GM21390 (cell line): ENCODE measurements at regions not wholly inside any gene's neighbourhood (a gene's known extent, or its start where the extent isn't known, plus 50 kb on each side); places are given as distances from the start of the nearest gene placed in this dataset.

Experiments used
- ATAC-seq: cut with Tn5 transposase; IDR thresholded peaks from one replicate; pipeline ENCODE4 v1.9.1; 2021; ENCODE audit not compliant: unreplicated experiment

DNA sequence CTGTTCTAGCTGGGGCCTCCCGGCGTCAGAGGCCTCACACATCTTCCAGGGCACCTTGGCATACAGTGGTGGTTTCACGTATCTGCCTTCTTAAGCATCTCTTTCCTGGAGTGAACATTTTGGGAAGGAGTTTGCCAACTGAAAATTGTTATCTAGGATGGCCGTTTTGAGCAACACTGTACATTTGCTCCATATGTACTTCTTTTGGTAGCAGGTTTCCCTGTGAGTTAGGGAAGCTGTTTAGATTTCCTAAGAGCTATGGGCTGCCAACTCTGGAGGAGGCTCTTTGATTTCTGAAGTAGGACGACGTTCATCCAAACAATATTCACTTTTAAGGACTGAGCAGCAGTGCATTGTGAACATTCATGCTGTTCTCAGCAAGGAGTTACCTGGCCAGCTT, 665.9 kb downstream of the SQOR start:
- ATAC-seq = no peak

DNA sequence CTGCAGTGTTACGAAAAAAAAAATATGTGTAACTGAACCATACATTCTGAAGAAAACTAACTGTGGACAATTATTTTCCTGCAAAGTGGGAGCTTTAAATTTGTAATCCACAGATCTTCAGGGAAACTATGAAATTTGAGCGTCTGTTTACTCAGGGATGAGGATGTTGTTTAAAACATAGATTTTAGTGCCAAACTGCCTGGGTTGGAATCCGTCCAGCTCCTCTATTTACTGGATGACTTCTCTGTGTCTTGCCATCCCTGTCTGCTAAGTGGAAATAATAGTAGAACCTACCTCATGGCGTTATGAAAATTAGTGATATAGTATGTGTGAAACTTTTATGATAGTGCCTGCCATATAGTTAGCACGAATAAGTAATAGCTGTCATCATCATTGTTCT, 666.5 kb downstream of the SQOR start:
- ATAC-seq = no peak

DNA sequence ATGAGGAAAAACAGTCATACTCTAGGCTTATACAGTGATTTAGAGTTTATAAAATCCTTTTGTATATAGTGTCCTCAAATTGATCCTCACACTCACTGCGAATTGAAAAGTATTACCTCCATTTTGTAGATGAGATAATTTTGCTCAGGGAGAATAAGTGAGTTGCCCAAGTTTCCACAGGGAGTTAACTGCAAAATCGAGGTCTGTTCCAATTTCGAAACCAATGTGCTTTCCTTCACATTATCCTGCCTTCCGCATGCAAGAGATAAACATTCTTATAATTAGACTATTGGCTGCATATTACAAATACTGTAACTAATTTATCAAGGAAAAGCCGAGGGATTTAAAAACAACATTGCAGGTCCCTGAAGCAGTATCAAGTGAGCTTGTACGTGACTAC, 667.0 kb downstream of the SQOR start:
- ATAC-seq = no peak

DNA sequence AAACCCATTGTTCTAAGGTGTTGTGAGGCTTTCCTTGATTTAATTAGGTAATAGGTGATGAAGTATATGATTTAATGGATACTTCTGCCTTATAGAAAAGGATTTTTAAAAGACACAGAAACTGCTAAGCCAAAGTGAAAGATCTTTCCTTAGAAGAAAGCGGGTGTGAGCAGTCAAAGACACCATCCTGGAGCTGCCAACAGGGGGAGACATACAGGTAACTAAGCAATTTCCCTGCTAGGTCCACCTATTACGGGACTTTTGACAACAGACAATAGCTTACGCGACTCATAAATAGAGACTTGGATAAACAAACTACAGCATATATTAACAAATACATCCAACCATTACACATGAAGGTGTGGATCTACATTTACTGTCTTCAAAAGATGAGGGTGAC, 669.5 kb downstream of the SQOR start:
- ATAC-seq = no peak

DNA sequence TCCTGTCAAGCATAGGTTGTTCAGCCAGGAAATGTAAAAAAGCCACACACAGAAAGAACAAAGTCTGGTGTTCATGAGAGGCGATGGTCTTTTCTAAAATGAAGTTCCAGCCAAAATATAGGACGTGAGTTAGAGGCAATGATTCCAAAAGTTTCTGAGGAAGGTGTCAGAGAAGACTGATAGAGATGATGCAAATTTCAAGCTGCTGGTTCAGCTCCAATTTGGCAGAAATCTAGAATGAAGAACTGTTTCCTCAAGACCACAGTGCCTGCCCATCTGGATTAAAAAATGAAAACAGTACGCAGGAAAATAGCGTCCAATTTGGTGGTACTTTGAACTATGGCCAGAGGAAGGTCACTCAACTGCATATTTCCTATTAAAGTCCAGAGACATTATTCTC, 672.9 kb downstream of the SQOR start:
- ATAC-seq = no peak

DNA sequence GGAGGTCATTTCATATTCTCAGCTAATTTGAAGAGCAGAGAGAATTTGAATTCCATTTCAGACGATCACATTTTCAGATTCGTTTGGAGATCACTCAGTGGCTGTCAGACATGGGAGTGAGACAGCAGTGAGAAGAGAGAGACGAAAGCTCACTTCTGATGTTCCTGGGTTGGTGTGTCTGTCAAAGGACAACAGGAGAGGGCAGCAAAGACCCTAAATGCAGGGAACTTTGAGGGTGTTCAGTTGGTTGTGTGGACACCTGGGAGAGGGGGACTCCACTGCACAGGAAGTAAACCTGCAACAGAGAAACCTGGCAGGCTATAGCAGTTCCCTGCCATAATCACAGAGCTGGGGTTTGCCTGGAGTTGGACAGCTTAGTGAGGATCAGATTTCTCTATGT, 675.1 kb downstream of the SQOR start:
- no peak for ATAC-seq

DNA sequence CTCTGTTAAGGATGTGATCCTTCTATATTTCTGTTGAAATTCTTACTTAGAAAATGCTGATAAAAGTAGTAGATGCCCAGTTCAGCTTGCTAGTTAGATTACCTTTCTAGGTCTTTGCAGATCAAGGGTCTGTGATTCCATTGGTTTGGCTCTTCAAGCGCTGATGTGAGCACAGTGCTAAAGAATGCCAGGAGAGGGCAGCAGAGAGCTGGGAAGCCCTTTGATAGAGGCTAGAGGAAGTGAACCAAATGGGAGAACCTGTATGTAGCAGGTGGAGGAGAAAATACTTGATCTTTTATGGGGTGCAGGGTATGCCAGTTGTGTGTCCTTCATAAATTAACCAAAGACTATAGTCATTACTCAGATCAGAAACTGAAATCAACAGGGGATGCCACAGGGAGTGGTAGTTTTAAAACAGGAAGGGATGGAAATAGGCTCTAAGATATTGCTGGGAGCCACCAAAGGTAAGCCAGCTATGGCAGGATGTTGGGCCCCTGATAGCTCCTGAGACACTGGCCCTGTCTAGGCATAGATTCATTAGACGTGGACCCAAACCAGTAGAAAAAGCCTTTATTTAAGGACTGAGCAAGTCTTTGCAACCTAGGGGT, 677.4 kb downstream of the SQOR start:
- ATAC-seq = peak; percentile 97

DNA sequence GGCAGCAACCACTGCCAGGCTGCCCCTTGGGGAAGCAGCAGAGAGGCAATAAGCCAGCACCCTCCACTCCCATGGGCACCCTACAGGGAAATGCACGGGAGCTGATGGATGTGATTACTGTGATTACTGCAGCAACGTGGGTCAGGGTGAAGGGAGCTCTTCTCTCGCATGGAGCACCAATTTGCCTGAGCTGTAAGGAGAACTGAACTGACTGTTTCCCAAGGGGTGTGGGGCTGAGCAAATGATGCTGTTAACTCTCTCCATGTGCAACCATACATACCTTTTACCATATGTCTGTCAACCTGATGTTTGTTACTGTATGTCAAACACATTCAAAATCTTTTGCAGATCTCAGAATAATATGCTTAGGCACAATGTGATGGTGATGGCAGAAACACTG, 680.6 kb downstream of the SQOR start:
- ATAC-seq = no peak

DNA sequence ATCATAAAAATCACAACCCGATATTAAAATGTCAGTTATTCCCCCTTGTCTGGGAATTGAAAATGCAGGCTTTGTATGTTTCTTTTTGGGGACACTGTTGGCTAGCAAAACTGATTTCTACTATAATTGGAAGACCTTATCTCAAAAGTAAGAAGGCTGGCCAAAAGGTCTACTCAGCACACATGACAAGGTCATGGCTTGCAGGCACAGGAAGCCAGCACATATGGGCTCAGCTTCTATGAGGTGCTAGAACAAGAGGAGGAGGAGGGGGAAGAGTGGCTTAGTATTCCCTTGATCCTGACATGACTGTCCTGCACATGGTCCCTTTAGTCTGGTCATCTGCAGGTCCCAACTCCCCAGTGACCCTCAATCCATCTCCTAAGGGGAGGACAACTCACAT, 681.2 kb downstream of the SQOR start:
- no peak for ATAC-seq

DNA sequence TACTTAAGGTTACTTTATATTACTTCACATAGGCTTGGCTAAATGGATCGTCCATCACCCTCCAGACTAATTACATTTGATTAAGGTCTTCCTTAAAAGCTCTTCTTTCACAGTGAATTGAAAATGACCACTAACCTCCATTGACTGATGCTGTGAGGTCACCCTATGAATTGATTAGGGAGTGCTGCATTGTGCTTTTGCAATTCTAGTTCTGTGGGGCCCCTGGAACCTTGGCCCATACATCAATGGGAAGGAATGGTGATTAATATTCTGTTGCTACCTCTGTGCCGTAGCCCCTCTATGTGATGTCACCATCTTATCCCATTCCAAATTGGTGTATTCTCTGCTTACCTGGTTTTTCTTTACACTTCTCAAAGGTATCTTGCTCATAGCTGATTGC, 682.2 kb downstream of the SQOR start:
- no peak for ATAC-seq

DNA sequence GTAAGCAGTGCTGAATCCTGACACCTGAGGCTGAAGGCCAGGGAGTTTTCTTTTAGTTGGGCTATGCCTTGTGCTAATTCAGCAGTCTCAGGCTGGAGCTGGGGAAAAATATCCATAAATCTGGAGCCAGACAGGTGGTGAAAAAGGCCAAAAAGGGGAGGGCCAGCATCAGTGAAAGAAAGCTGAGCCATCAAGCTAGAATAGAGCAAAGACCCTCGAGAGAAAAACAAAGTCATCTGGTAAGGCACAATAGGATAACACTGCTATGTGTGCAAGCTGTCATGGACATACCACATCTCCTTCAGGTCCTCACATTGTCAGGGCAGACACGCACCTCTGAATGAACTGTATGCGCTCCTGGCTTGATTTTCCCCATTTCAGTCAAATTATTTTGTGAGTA, 687.9 kb downstream of the SQOR start:
- ATAC-seq = no peak

DNA sequence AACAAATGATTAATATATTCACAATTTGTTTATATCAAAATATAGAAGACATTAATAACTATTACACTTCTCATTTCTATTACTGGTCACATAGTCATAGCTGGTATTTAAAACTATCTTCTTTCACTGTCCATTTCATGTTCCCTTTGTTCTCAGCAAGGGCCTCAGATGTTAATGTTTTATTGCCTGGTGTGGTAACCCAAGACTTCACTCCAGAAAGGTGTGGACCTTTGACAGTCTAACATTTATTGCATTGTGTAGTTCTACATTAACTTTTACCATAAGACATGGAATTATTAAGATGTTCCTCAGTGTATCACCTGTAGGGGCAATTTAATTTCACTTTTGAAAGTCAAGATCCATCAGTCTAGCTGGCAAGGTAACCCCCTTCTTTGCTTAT, 691.3 kb downstream of the SQOR start:
- no peak for ATAC-seq

DNA sequence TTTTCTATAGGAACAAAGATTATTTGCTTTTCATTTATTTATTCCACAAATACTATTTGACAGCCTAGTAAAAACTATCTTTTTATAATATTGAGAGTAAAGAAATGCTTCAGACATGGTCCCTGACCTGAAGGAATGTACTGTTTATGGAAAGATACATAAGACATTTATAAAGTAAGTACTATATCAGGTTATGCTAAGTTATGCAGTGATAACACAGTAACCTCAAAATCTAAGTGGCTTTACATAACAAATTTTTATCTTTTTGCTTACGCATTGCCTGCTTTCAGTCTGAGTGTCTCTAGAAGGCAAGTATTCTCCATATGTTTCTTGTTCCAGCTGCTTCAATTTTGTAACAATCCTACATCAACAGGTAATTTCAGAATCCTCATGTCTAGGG, 694.0 kb downstream of the SQOR start:
- no peak for ATAC-seq

DNA sequence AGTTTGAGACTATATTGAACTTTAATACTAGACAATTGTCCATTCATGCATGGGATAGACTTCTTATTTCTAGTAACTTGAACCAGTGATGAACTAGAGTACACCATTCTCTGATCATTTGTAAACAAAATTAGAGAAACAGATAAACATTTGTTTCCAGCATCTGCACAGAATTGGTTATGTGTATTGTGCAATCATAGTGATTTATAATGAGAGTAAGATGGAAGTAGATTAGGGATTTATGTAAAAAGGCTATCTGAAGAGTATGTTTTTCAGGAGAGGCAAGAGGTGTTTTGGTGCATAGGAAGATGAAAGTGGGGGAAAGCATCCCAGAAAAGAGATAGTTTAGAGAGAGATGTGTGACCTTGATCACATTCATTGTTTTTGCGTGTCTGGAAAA, 695.0 kb downstream of the SQOR start:
- no peak for ATAC-seq

DNA sequence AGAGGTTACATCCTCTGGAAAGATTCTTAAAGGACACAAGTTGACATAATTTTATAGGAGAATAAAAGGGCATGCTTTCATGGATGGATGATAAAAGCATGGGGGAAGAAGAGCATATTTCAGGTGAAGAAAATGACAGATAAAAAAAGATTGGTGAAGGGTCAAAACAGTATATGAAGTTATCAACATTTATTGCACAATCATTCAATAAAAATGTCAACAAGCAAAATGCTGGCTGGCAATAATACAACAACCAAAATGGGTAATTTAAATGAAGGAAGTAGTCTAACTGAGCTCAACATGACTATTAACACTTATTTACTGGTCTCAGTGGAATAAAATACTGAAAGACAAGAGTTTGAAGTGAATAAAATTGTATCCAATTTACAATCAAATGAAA, 696.7 kb downstream of the SQOR start:
- no peak for ATAC-seq

DNA sequence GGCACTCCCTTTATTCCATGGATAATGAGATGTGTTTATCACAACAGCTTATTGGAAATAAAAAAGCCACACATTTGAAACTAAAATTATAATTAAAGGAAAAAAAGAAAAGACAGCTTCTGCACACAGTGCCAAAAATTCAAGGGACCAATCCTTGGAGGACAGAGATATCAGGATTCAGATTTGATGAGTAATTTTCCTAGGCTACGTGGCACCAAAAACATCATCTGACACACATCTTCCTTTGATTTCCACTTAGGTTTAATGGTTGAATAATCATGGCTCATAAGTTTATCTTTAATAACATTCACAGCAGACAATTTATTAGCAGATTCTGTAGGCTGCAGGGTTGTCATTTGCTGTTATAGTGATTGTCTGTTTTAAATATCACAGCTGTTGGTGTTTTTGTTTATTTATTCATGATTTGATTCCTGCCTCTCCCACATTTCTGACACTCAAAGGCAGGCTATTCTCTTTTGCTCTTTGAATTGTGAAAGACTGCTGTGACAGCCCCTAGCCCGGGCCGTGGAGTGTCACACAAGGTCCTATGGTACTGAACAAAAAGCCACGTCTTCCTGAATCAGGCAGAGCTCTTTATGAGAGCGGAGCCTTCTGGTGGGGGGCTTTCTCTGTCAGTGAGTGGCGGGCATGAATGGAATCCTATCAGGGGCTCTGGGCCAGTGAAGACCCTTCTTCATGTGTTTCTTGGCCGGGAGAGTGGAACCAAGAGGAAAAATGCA, 708.5 kb downstream of the SQOR start:
- no peak for ATAC-seq

DNA sequence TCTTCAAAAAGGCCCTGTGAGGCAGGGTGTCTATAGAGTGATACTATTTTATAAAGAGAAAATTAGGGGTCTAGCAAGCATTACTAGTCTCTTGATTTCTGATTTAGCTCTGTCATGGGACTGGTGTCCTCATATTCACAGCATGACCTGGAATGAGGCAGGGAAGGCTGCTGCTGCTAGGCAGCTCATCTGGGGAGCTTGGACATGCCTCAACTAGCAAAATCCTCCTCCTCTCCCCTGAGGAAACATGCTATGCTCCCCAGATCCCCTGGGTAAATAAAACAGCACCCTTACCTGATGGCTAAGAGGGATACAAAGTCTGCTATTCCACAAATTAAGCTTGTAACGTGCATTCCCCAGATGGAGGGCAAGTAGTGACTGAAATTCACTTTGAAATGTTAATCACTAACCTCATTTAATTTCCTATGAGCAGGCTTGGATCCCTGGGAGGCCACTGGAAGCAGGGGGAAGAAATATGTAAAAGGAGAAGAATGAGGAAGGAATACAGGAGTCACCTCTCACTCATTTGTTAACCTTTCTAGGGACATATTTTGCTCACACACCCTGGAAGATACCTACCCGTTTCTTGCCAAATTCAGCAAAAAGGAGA, 709.4 kb downstream of the SQOR start:
- ATAC-seq = no peak

DNA sequence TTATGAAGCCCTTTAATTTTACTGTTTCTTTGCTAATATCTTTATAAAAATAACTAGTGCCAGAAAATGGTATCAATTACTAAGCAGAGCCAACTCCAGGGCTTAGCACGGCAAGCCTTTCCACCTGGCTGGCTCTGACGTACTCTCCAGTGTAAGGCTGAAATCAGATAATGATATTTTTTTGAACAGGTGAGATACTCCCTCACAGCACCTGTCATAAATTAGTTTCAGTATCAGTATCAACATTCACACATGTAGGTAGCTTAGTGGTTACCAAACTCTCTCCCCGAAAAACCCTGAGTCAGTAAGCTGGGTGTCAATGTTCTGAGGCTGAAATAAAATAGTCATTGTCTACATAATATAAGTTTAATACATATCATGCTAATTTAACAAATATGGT, 710.1 kb downstream of the SQOR start:
- ATAC-seq = no peak

DNA sequence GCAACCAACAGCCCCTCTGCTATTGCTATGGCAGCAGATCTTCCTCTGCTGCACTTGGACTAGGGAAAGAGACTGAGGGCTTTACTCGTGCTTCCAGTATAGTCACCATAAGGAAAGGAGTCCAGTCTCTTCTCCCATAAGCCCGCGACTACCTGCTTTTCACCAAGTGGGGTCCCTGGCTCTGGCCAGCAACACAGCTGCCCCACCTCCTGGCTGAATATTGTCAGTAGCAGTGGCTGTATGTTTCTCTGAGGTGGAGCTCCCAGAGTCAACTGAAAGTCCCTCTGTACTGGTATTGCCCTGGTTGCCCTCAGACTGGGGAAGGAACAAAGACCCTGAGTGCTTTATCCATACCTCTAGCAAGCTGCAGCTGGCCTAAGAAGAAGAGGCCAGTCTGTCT, 719.6 kb downstream of the SQOR start:
- no peak for ATAC-seq

DNA sequence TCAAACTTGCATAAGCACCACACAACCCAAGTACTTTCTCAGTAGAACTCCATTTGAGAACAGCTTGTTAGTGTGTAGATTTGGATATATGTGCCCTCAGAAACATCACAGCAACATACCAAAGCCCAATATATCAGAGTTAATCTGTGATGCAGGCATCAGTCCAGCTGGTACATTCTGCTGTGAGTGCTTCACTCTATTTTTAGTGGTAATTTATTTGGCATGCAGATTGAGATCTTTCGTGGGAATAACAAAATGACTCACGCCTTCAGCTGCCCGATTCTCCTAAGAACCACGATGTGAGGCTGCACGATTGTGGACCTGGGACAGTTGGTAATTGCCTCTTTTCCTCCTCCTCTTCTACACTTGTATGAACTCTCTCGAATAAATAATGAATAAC, 730.7 kb downstream of the SQOR start:
- ATAC-seq = no peak

DNA sequence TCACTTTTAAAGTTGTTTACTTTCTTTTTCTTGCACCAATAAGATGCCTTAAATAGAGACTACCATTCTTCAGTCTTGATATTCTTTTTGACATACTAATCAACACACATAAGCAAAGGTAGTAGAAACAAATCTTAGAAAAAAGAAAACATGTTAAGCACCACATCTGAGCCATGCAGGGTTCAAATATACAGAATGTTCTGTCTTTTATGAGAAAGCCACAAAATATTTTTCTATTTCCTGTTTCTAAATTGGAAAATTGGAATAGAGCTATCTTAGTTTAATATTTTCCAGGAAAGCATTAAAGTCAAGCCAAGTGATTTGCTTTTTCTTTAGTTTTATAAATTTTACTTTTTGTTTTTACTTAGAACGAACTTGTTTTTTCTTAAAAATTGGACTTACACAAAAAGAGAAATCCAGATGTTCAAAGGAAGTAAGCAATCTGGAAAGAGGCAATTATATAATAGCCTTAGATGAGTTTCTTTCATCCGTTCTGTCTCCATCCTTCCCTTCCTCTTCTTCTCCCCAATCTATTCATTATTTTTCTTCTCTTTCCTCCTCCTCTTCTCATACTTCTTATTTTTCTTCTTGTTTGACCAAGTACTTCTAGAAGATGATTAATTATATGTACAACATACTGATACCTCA, 731.7 kb downstream of the SQOR start:
- no peak for ATAC-seq

DNA sequence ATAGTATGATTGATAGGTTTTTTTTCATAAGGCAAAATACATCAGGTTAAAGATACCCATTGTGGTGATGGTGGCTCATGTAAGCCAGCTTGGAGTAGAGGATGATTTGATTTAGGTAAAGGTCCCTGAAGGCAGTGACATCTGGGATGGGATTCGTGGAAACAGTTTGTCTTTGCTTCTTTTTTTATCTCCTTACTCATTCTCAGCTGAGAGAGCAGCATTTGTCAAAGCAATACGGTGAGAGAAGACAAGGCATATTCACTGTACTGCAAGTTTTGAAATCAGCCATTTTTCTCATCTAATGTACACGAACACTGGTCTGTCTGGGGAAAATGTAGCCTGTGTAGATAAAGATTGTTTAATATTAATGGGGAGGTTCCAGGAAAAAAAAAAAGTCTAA, 749.1 kb downstream of the SQOR start:
- ATAC-seq = no peak
